A549 (cell line): ENCODE measurements at regions not wholly inside any gene's neighbourhood (a gene's known extent, or its start where the extent isn't known, plus 50 kb on each side); places are given as distances from the start of the nearest gene placed in this dataset.

Experiments used
- HOXB5 ChIP-seq: fragments of 250-450 bp; sonication (Bioruptor Pico); IDR thresholded peaks from 2 replicates; pipeline ENCODE4 v1.5.0; 2020; ENCODE audit warnings: mild to moderate bottlenecking, moderate library complexity
- TF ChIP-seq, protein P1 (sequence below): fragments of >200 bp; sonication (Bioruptor Twin); formaldehyde crosslinking; IDR thresholded peaks from 3 replicates; pipeline ENCODE4 v1.5.1; 2016

- TF ChIP-seq, protein P1, sequence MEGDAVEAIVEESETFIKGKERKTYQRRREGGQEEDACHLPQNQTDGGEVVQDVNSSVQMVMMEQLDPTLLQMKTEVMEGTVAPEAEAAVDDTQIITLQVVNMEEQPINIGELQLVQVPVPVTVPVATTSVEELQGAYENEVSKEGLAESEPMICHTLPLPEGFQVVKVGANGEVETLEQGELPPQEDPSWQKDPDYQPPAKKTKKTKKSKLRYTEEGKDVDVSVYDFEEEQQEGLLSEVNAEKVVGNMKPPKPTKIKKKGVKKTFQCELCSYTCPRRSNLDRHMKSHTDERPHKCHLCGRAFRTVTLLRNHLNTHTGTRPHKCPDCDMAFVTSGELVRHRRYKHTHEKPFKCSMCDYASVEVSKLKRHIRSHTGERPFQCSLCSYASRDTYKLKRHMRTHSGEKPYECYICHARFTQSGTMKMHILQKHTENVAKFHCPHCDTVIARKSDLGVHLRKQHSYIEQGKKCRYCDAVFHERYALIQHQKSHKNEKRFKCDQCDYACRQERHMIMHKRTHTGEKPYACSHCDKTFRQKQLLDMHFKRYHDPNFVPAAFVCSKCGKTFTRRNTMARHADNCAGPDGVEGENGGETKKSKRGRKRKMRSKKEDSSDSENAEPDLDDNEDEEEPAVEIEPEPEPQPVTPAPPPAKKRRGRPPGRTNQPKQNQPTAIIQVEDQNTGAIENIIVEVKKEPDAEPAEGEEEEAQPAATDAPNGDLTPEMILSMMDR = no peak
- TF ChIP-seq HOXB5 (CRISPR knock-in tag) = no peak
Measured at GRCh38 chr3:78506061-78506460, 1261.7 kb downstream of the ROBO1 start.
